Caco-2 (cell line): ENCODE measurements at regions not wholly inside any gene's neighbourhood (a gene's known extent, or its start where the extent isn't known, plus 50 kb on each side); places are given as distances from the start of the nearest gene placed in this dataset.

ENCODE experiments used
- BruUV-seq: library from RNA; stranded (reverse); fragments of 400-500 nt; replicated peaks from 2 replicates; lab custom pipeline; 2021; lab: Mats Ljungman, UMichigan
- CTCF ChIA-PET: fragments of 300-600 bp; sonication (Branson Sonifier 250); formaldehyde crosslinking; loops from one replicate; lab custom pipeline; 2022; ENCODE audit warnings: antibody characterized with exemption; lab: Charles Lee
- POLR2A ChIA-PET: fragments of 300-600 bp; sonication (Branson Sonifier 250); formaldehyde crosslinking; loops from one replicate; lab custom pipeline; 2022; ENCODE audit warnings: antibody characterized with exemption; lab: Charles Lee
- DNase-seq, 2 experiments: peaks; one replicate each; pipeline versions ENCODE4 v3.0.0 to v3.0.0-alpha.2; 2020 to 2022
- H3K27me3 ChIP-seq: replicated peaks from 2 replicates; pipeline ENCODE4 v1.6.0; 2011; ENCODE audit warnings: low read length; ENCODE audit not compliant: control insufficient read depth, insufficient read depth
- H3K36me3 ChIP-seq: 2 replicates; pipeline ENCODE4 v1.5.1; 2011; ENCODE audit warnings: low read length; ENCODE audit not compliant: control insufficient read depth, insufficient read depth
- H3K4me1 ChIP-seq: fragments of 250-450 bp; sonication (Bioruptor Pico); 2 replicates; pipeline ENCODE4 v1.5.1; 2020; ENCODE audit warnings: mild to moderate bottlenecking
- H3K4me3 ChIP-seq: 2 replicates; pipeline ENCODE4 v1.5.1; 2011; ENCODE audit warnings: low read depth, mild to moderate bottlenecking, control low read depth, low read length
- H3K9me3 ChIP-seq: fragments of 250-450 bp; sonication (Bioruptor Pico); 2 replicates; pipeline ENCODE4 v1.5.1; 2020; ENCODE audit warnings: mild to moderate bottlenecking, moderate library complexity
- H3K27ac Mint-ChIP-seq: one replicate; pipeline ENCODE4 v1.8.0; 2022; ENCODE audit warnings: mixed read lengths; ENCODE audit not compliant: unreplicated experiment
- H3K27me3 Mint-ChIP-seq: one replicate; pipeline ENCODE4 v1.8.0; 2022; ENCODE audit warnings: mixed read lengths; ENCODE audit not compliant: insufficient read depth, unreplicated experiment
- H3K36me3 Mint-ChIP-seq: one replicate; pipeline ENCODE4 v1.8.0; 2022; ENCODE audit warnings: mild to moderate bottlenecking, mixed read lengths; ENCODE audit not compliant: insufficient read depth, unreplicated experiment
- H3K4me1 Mint-ChIP-seq: one replicate; pipeline ENCODE4 v1.8.0; 2022; ENCODE audit warnings: low read depth, mixed read lengths; ENCODE audit not compliant: unreplicated experiment
- H3K4me3 Mint-ChIP-seq: one replicate; pipeline ENCODE4 v1.8.0; 2022; ENCODE audit warnings: mild to moderate bottlenecking, moderate library complexity, mixed read lengths; ENCODE audit not compliant: unreplicated experiment
- H3K9me3 Mint-ChIP-seq: one replicate; pipeline ENCODE4 v1.8.0; 2022; ENCODE audit warnings: mixed read lengths; ENCODE audit not compliant: unreplicated experiment
- intact Hi-C: fragments of 100-400 bp; cut with micrococcal nuclease; formaldehyde crosslinking; loops from one replicate; pipeline ENCODE4 v1.10.0; 2022; ENCODE audit not compliant: unreplicated experiment
- TF ChIP-seq, protein P1 (sequence below), 2 experiments: fragments of 200-600 bp in 1 of 2; IDR thresholded peaks; 1 replicate in 1 of 2; 2 replicates in 1 of 2; pipeline versions ENCODE4 v1.5.1 to v1.8.0; 2011 to 2022; ENCODE audit warnings: antibody characterized with exemption in 1 of 2, control low read depth in 1 of 2, inconsistent platforms in 1 of 2, low read depth in 1 of 2, low read length in 1 of 2, mild to moderate bottlenecking in 1 of 2, moderate library complexity in 1 of 2; ENCODE audit not compliant: insufficient read depth in 1 of 2, severe bottlenecking in 1 of 2, unreplicated experiment in 1 of 2

GRCh38 chr2:17302281-17302680, 216.0 kb downstream of the RAD51AP2 start:
- DNase-seq = no peak
- Mint-ChIP-seq H3K27me3 (peaks cover 4% of the 10 kb centered on the region), H3K9me3 (no peaks in the 10 kb centered on the region), H3K4me3 (no peak overlapping the region), H3K36me3 (no peaks in the 10 kb centered on the region), H3K27ac (no peak overlapping the region), H3K4me1 (no peaks in the 10 kb centered on the region)
- no peaks in the 10 kb centered on the region for H3K4me1 ChIP-seq
- H3K9me3 ChIP-seq = no peaks in the 10 kb centered on the region
- no peak overlapping the region for H3K4me3 ChIP-seq
- no peaks in the 10 kb centered on the region for H3K36me3 ChIP-seq
- H3K27me3 ChIP-seq = no peaks in the 10 kb centered on the region; the same call in 1 of the 2 replicates
- intact Hi-C loops = no loop called here
- BruUV-seq = no TSS peak
- TF ChIP-seq, protein P1, sequence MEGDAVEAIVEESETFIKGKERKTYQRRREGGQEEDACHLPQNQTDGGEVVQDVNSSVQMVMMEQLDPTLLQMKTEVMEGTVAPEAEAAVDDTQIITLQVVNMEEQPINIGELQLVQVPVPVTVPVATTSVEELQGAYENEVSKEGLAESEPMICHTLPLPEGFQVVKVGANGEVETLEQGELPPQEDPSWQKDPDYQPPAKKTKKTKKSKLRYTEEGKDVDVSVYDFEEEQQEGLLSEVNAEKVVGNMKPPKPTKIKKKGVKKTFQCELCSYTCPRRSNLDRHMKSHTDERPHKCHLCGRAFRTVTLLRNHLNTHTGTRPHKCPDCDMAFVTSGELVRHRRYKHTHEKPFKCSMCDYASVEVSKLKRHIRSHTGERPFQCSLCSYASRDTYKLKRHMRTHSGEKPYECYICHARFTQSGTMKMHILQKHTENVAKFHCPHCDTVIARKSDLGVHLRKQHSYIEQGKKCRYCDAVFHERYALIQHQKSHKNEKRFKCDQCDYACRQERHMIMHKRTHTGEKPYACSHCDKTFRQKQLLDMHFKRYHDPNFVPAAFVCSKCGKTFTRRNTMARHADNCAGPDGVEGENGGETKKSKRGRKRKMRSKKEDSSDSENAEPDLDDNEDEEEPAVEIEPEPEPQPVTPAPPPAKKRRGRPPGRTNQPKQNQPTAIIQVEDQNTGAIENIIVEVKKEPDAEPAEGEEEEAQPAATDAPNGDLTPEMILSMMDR (IDR thresholded peaks at IDR 0.05; ENCODE audit: insufficient read depth in 1 of 2, low read depth in 1 of 2, low read length in 1 of 2, severe bottlenecking in 1 of 2, unreplicated experiment in 1 of 2) = no peak
- ChIA-PET CTCF (no interaction called here), POLR2A (no interaction called here)

DNA sequence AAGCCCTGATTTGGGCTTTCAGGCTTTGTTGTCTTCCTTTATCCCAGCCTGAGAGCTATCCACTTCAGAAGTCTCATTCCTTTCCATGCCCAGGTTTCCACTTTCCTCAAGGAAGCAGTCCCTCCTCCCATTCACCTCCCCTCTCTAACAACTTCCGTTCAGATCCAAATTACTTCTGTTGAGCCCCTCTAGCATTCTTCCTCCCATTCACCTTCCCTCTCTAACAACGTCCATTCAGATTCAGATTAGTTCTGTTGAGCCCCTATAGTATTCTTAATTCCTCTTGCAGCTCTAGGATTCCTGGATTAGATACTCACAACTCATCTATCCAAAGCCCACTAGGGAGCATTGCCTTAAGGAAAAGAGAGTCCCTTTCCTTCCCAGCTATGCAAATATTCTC, 216.8 kb downstream of the RAD51AP2 start:
- no peak overlapping the region for H3K4me3 ChIP-seq
- BruUV-seq = no TSS peak
- intact Hi-C loops = no loop called here
- ChIA-PET CTCF (no interaction called here), POLR2A (no interaction called here)
- H3K27me3 Mint-ChIP-seq = peaks cover 4% of the 10 kb centered on the region
- no peaks in the 10 kb centered on the region for H3K36me3 Mint-ChIP-seq
- no peak overlapping the region for H3K27ac Mint-ChIP-seq
- no peaks in the 10 kb centered on the region; the same call in 1 of the 2 replicates for H3K27me3 ChIP-seq
- no peaks in the 10 kb centered on the region for H3K9me3 Mint-ChIP-seq
- H3K4me1 ChIP-seq = no peaks in the 10 kb centered on the region
- DNase-seq = no peak
- TF ChIP-seq, protein P1 (IDR thresholded peaks at IDR 0.05; ENCODE audit: insufficient read depth in 1 of 2, low read depth in 1 of 2, low read length in 1 of 2, severe bottlenecking in 1 of 2, unreplicated experiment in 1 of 2) = no peak
- H3K9me3 ChIP-seq = no peaks in the 10 kb centered on the region
- no peak overlapping the region for H3K4me3 Mint-ChIP-seq
- no peaks in the 10 kb centered on the region for H3K4me1 Mint-ChIP-seq
- H3K36me3 ChIP-seq = no peaks in the 10 kb centered on the region

DNA sequence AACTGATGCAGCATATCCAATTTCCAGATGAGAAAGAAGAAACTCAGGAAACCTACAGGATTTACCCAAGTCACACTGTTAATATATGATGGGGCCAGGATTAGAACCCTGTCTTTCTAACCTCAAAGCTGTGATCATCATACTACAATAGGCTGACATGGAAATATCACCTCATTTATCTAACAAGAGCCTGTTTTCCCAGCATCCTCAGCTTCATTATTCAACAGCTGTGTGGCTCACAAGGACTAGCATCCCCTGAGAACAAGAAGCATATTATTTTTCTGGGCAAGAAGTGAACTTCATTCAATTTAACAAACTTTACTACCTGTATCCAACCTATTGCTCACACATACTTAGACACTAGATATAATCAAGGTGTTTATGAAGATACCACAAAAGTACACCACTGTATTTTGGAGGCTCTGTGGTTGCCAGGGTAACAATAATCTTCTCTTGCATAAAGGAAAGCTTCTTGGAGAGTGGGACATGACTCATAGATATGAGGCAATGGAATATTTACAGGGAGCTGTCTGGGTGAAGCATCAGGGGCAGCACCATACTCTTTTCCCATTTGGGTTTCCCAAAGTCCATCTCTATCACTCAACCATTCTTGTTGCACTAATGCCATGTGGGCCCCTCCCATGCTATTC, 218.2 kb downstream of the RAD51AP2 start:
- Mint-ChIP-seq H3K36me3 (no peaks in the 10 kb centered on the region), H3K27me3 (peaks cover 4% of the 10 kb centered on the region), H3K27ac (no peak overlapping the region), H3K9me3 (no peaks in the 10 kb centered on the region), H3K4me3 (no peak overlapping the region), H3K4me1 (no peaks in the 10 kb centered on the region)
- no peak overlapping the region for H3K4me3 ChIP-seq
- intact Hi-C loops = no loop called here
- no peaks in the 10 kb centered on the region for H3K36me3 ChIP-seq
- H3K27me3 ChIP-seq = no peaks in the 10 kb centered on the region; the same call in 1 of the 2 replicates
- H3K9me3 ChIP-seq = no peaks in the 10 kb centered on the region
- ChIA-PET POLR2A (no interaction called here), CTCF (no interaction called here)
- TF ChIP-seq, protein P1 (IDR thresholded peaks at IDR 0.05; ENCODE audit: insufficient read depth in 1 of 2, low read depth in 1 of 2, low read length in 1 of 2, severe bottlenecking in 1 of 2, unreplicated experiment in 1 of 2) = no peak
- no peak for DNase-seq
- no TSS peak for BruUV-seq
- no peaks in the 10 kb centered on the region for H3K4me1 ChIP-seq
